ENCODE measurements at regions not wholly inside any gene's neighbourhood (a gene's known extent, or its start where the extent isn't known, plus 50 kb on each side); places are given as distances from the start of the nearest gene placed in this dataset.

DNA sequence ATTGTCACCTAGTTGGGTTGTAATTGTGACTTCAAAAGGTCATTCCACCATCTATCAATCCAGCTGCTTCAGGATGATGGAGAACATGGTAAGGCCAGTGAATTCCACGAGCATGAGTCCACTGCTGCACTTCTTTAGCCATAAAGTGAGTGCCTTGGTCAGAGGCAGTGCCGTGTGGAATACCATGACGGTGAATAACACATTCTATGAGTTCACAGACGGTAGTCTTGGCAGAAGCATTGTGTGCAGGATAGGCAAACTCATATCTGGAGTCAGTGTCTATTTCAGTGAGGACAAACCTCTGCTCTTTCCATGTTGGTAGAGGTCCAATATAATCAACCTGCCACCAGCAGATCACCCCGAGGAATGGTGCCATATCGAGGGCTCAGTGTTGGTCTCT is 650.9 kb downstream of the KCNJ2 start:
- no peak for DNase-seq (ENCODE audit: low read depth)
- H3K4me3 ChIP-seq (ENCODE audit: low read depth, low read length): no peak overlapping the region
- no peak for TF ChIP-seq CTCF (IDR thresholded peaks at IDR 0.05; ENCODE audit: insufficient read depth, low read depth, low read length)

- DNase-seq (ENCODE audit: low read depth): no peak
- no peak for TF ChIP-seq CTCF (IDR thresholded peaks at IDR 0.05; ENCODE audit: insufficient read depth, low read depth, low read length)
These were observed 656.2 kb downstream of the KCNJ2 start for GRCh38 chr17:70825321-70826125.

DNA sequence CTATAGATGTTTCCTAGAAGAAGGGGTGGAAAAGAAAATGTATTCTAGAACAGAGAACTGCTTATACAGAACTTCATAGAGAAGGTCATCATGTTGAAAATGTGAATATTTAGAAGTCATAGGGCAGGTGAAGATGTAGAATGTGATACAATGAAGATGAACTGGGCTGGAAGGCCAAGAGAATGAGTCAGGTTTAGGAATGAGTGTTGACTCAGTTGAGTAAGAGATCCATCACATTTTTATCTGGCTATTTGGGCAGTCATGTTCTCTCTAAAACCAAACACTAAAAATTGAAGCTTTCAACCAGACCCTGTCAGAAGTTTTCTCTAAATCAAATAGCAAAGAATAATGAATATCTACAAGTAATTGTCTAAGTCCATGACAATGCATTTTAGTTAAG is 660.5 kb downstream of the KCNJ2 start:
- no peak for DNase-seq (ENCODE audit: low read depth)
- no peak for TF ChIP-seq CTCF (IDR thresholded peaks at IDR 0.05; ENCODE audit: insufficient read depth, low read depth, low read length)
- H3K4me3 ChIP-seq (ENCODE audit: low read depth, low read length): no peak overlapping the region

More at GRCh38 chr17:70825321-70826125, 656.2 kb downstream of the KCNJ2 start:
- no peak overlapping the region for H3K4me3 ChIP-seq (ENCODE audit: low read depth, low read length)

DNA sequence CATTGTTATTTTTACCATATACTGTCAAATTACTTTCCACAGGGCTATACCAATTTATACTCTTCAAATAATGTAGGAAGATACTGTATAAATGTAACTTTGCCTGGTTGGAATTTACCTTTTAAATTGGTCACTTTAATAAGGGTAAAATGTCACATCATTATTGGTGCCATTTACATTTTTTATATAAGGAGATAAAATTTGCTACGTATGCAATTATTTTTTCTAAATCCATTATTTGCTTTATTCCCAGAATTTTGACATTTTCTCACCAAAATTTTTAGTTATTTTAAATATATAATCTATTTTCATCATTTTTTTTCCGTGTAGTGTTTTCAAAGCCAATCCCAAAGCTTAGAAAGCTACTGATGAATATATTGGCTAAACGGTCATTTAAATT is 664.7 kb downstream of the KCNJ2 start:
- no peak for TF ChIP-seq CTCF (IDR thresholded peaks at IDR 0.05; ENCODE audit: insufficient read depth, low read depth, low read length)
- DNase-seq (ENCODE audit: low read depth): no peak
- no peak overlapping the region for H3K4me3 ChIP-seq (ENCODE audit: low read depth, low read length)

DNA sequence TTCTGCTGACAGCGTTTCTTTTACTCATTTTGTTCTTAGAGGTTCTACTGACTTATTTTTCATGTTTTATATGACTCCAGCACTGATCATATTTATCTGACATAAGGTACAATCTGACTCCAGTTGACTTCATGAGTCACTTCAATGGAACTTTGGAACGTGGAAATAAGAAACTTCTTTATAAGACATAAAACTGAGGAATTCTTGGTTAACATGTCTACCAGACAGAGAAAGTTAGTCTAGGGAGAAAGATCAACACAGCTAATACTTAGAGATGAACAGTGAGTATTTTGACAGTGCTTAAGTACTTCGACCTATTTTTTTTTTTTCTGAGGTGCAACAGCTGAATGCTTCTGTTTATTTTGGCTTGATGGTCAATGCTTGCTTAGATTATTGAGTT is 679.5 kb downstream of the KCNJ2 start:
- no peak for TF ChIP-seq CTCF (IDR thresholded peaks at IDR 0.05; ENCODE audit: insufficient read depth, low read depth, low read length)
- H3K4me3 ChIP-seq (ENCODE audit: low read depth, low read length): no peak overlapping the region
- peak; percentile 10 for DNase-seq (ENCODE audit: low read depth)

DNA sequence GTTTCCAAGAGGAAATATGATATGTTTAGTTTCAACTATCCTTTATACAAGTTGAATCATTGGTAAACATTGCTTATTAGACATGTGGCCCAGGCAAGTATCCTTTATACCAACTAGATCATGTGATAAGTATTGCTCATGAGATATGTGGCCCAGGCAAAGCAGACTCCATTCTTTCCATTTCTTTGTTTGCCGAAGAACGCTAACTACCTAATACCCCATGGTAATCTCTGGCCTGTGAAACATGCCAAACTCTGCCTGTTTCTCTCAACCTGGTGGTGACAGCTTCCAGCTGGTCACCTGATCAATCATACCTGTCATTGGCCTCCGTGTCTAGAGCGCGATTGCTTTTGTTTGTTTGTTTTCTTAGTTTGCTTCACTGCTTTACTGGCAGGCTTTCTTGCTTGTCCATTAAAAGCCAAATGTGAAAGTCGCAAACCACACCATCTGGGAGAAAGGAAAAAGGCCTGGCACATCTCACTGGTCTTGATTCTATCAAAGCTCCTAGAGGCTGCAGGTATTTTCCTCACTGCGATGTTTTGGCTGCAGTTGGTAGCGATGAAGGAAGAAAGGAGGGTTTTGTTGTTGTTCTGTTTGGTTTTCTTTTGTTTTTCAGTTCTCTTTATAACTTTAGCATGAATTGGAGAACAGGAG is 686.2 kb downstream of the KCNJ2 start:
- H3K4me3 ChIP-seq (ENCODE audit: low read depth, low read length): no peak overlapping the region
- no peak for DNase-seq (ENCODE audit: low read depth)
- no peak for TF ChIP-seq CTCF (IDR thresholded peaks at IDR 0.05; ENCODE audit: insufficient read depth, low read depth, low read length)

All from fibroblast of villous mesenchyme (primary cell).